NCI-H2227 treated with DMSO at 0.1 percent for 48 hours (cell line): ENCODE measurements at regions not wholly inside any gene's neighbourhood (a gene's known extent, or its start where the extent isn't known, plus 50 kb on each side); places are given as distances from the start of the nearest gene placed in this dataset.
"Not testable (repeated sequence)": the region's sequence is repeated elsewhere in the genome, so short reads cannot be mapped to it uniquely, and the experiment has no call there.

ENCODE experiments used
- DNase-seq: peaks from one replicate; lab custom pipeline; 2025; lab: John Stamatoyannopoulos, UW

GRCh38 chr4:188738290-188738689, 599.0 kb downstream of the TRIML1 start:
- DNase-seq: not testable (repeated sequence)

DNA sequence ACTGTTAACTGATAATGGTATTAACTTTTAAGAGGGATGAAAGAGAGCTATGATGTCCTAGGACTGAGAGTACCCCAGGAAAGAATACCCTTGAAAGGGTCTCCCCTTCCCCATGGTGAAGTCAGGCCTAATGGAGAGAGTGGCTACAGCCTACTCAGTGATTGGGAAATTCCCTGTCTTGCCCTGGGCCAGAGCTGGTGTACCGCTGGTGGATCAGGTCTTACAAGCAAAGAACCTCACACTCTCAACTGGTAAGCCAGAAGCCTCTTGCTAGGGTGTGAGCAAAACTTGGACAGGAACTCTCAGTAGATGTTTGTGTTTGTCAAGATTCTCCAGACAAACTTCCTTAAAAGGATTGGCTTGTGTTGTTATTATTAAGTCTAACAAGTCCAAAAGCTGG, 600.9 kb downstream of the TRIML1 start:
- DNase-seq: not testable (repeated sequence)

GRCh38 chr4:188740791-188741190, 601.5 kb downstream of the TRIML1 start:
- not testable (repeated sequence) for DNase-seq

- no peak for DNase-seq
These were observed 615.2 kb downstream of the TRIML1 start for GRCh38 chr4:188754372-188755002.

DNA sequence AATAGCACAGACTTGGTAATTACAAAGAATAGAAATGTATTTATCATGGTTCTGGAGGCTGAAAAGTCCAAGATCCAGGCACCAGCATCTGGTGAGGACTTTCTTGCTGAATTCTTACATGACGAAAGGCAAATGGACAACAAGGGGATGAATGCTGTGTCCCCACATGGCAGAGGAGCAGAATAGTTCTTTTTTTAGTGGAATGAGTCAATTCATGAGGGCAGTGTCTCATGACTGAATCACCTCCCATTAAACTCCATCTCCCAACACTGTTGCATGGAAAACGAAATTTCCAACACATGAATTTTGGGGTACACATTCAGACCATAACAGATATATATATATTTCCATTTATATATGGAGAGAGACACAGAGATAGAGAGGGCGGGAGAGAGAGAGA, 628.3 kb downstream of the TRIML1 start:
- DNase-seq: no peak

GRCh38 chr4:188778905-188779304, 639.7 kb downstream of the TRIML1 start:
- no peak for DNase-seq

GRCh38 chr4:188779581-188779980, 640.3 kb downstream of the TRIML1 start:
- no peak for DNase-seq

- no peak for DNase-seq
These were observed 640.8 kb downstream of the TRIML1 start for GRCh38 chr4:188780028-188780427.

DNA sequence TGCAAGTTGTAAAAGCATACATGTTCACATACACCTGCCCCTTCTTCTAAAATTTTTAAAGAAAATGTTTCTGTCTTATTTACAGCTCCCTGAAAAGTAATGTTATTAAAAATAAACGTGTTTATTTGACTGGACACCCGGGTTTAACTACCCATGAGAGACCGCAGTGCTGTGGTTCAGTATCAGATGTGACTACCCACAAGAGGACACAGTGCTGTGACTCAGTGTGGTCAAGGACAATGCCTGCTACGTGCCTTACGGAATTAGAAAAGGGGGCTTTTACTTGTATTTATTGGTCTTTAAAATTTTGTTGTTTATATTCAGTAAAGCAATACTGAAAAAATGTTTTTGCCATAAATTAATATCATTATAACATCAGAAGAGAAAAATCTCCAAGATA, 641.4 kb downstream of the TRIML1 start:
- no peak for DNase-seq

DNA sequence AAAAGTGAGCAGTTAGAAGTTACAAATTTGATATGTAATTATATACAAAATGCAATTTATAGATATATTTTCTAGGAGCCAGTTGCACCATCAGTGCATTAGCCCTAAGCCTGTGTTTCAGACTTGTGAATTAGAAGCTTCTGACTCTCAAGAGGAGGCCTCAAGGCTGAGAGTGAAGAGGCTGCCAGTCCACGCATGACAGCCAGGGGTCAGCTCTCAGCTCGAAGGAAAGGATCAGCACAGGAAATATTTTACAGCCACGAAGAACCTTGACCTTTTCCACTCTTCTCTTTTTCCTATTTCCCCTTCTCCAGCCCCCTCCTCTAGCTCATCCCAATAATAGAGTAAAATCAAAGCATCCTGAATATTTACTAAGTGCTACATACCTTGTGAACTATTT, 642.4 kb downstream of the TRIML1 start:
- no peak for DNase-seq

- DNase-seq: no peak
These were observed 643.9 kb downstream of the TRIML1 start for GRCh38 chr4:188783175-188783574.

DNA sequence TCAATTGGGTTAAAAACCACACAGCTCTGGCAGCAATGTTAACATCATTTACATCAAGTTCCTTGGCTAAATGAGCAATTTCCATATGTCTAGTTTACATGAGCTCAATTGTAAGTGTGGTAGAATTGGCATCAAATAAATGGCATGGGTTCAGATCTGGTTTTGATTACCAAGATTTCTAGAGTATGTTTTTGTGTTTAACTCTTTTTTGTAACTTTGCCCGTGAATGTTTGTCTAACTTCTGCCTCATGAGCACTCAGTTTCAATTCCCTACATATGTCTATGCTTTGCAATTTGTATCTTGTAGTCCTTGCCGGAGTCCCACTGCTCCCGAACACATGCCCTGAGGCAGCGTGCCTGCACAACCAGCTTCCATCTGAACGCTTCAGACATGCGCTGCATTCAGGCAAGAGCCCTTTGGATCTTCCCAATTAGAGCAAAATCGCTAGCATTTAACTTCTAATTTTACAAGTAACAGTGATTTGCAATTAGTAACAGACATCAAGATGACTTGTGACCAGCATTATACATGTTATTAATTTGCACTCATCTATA, 644.4 kb downstream of the TRIML1 start:
- DNase-seq: no peak

DNA sequence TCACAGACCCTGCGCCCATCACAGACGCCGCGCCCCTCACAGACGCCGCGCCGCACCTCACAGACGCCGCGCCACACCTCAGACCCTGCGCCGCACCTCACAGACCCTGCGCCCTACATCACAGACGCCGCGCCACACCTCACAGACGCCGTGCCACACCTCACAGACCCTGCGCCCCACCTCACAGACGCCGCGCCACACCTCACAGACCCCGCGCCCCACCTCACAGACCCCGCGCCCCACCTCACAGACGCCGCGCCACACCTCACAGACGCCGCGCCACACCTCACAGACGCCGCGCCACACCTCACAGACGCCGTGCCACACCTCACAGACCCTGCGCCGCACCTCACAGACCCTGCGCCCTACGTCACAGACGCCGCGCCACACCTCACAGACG, 657.4 kb downstream of the TRIML1 start:
- DNase-seq: not testable (repeated sequence)

DNA sequence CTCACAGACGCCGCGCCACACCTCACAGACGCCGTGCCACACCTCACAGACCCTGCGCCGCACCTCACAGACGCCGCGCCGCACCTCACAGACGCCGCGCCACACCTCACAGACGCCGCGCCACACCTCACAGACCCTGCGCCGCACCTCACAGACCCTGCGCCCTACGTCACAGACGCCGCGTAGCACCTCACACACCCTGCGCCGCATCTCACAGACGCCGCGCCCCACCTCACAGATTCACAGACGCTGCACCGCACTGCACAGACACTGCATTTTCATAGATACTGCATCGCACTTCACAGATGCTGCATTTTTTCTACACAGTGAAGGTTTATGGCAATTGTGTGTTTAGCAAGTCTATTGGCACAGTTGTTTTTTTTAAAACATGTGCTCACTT, 657.8 kb downstream of the TRIML1 start:
- DNase-seq: not testable (repeated sequence)

- no peak for DNase-seq
These were observed 665.6 kb downstream of the TRIML1 start for GRCh38 chr4:188804861-188805260.

- DNase-seq: no peak
These were observed 671.9 kb downstream of the TRIML1 start for GRCh38 chr4:188811121-188811520.

DNA sequence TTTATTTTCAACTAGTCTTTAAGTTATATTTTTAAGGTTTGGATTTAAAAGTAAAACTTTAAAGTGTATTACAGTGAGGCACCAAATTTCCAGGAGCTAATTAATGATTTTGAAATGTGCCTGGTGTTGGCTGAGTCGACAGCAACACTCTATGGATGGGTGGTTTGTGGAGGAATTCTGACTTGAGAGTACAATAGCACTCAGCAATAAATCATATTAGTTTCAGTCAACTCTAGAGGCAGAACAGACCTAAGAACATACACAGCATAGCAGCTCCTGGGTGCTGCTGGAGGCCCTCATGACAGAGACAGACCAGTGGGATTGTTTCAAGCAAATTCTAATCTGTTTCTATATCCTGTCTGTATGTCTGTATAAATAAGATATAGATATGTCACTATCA, 673.4 kb downstream of the TRIML1 start:
- DNase-seq: no peak

DNA sequence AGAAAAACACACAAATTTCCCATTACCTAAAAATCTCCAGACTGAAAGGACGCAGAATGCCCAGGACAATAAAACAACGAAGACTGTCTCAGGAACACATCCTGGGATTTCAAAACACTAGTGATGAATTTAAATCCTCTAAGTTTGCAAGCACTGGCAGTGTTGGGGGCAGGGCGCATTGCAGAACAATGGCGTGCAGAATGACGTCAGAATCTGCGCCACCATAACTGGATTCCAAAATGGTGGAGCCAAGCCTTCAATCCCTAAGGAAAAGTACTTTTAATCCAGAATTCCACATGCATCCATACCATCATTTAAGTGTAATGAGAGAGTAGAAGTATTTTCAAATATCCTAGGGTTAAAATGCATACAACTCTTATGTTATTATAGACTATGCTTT, 679.1 kb downstream of the TRIML1 start:
- DNase-seq: no peak

DNA sequence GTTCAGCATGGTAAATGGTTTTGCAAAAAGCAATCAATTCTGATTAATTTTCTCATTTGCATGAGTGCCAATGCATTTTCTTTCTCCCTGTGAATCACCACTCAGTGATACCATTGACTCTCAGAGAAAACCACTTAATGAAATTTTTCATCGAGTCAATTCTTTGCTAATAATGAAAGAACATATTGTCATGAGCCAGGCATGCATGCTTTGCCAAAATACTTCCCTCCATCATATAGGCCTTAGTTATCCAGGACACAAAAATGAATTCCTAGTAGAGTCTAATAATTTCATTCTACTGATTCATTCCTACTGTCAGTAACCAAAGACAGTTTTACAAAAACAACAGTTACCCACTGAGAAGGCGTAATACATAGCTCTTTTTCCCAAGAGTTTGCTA, 680.0 kb downstream of the TRIML1 start:
- DNase-seq: no peak

DNA sequence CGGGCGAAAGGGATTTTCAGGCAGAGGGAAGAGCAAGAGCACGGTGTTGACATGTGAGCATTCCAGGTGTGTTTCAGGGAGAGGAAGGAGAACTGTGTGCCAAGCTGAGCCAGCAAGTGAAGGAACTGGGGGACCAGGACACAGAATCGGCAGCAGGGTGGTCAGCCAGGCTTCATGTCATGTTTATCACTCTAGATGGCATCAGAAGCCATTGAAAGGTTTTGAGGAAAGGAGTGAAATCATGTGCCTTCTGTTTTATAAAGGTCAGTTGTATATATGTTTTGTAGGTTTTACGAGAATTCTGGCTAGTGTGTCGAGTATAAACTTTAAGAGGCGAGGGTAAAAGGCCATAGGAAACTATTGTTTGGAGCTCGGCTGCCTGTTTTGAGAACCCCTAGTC, 682.3 kb downstream of the TRIML1 start:
- no peak for DNase-seq

DNA sequence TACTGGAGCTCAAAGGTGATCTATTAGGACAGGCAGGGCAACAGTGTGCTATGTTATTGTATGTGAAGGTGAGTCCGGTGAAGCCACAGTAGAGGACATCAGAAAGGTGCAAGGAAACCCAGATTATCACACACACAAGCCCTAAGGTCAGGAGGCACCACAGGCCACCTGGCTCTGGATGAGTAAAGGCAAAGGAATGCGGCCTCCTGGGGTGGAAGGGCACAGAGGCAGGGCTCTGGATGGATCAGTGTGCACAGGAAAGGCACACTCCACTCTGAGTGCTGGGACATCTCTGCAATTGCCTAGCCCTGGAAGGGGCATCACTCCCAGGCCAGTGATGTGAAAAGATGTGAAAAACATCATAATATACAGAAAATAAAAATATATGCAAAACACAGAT, 683.5 kb downstream of the TRIML1 start:
- no peak for DNase-seq

DNA sequence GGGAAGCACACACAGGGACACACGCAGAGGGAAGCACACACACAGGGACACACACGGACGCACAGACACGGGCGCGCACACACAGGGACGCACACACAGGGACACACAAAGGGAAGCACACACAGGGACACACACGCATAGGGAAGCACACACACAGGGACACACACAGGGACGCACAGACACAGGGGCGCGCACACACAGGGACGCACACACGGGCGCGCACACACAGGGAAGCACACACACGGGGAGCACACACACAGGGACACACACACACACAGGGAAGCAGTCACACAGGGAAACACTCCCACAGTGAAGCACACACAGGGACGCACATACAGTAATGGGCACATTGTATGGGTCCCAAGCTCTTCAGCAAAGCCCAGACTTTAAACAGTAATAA, 685.3 kb downstream of the TRIML1 start:
- DNase-seq: no peak

DNA sequence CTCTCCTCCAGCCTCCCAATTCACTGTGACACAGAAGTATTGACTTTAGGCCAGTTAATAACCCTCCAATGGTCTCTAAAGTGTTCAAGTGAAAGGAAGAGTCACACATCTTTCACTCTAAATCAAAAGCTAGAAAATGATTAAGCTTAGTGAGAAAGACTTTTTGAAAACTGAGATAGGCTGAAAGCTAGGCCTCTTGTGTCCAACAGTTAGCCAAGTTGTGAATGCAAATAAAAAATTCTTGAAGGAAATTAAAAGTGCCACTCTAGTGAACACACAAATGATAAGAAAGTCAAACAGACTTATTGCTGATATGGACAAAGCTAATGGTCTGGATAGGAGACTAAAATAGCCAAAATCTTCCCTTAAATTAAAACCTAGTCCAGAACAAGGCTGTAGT, 687.2 kb downstream of the TRIML1 start:
- no peak for DNase-seq

- no peak for DNase-seq
These were observed 700.5 kb downstream of the TRIML1 start for GRCh38 chr4:188839704-188840103.
